ENCODE measurements at regions not wholly inside any gene's neighbourhood (a gene's known extent, or its start where the extent isn't known, plus 50 kb on each side); places are given as distances from the start of the nearest gene placed in this dataset.
"Not testable (repeated sequence)": the region's sequence is repeated elsewhere in the genome, so short reads cannot be mapped to it uniquely, and the experiment has no call there.

DNA sequence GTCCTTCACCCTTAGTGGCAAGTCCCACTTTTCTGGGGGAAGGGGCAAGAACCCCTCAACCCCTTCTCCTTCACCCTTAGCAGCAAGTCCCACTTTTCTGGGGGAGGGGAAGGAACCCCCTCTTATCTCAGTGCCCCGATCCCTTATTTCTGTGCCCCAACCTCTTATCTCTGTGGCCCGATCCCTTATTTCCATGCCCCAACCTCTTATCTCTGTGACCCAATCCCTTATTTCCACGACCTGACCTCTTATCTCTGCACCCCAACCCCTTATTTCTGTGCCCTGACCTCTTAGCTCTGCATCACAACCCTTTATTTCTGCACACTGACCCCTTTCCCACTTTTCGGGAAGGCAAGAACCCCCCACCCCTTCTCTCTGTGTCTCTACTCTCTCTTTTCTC lies 104.4 kb upstream of the ROPN1B start:
- not testable (repeated sequence) for H3K4me1 Mint-ChIP-seq; H3K9me3 Mint-ChIP-seq; H3K27me3 Mint-ChIP-seq (ENCODE audit: low read depth, poor library complexity); DNase-seq; H3K4me3 Mint-ChIP-seq; H3K27ac Mint-ChIP-seq
- peaks cover 22% of the 10 kb centered on the region for H3K36me3 Mint-ChIP-seq (ENCODE audit: low read depth)

DNA sequence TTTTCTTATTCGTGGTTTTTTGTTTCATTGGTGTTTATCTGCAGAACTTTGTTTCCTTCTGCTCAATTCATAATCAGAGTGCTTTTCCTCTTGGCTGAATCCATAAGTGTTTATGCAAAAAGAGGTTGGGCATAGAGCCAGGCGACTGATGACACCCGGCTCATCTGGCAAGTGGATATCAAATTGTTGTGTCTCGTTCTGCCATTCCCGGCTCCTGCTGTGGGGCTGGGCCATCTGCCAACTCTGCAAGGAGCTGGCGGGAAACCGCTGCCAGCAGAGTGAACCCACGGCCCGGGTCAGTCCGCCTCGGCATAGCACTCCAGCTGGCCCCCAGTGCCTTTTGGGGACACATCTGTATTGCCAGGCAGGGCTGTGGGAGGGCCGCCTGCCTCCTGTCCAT lies 83.0 kb upstream of the ROPN1B start:
- not testable (repeated sequence) for DNase-seq; H3K4me1 Mint-ChIP-seq; H3K27ac Mint-ChIP-seq; H3K27me3 Mint-ChIP-seq (ENCODE audit: low read depth, poor library complexity); H3K4me3 Mint-ChIP-seq
- Mint-ChIP-seq H3K9me3 (peaks cover 63% of the 10 kb centered on the region), H3K36me3 (ENCODE audit: low read depth) (peaks cover 64% of the 10 kb centered on the region)

DNA sequence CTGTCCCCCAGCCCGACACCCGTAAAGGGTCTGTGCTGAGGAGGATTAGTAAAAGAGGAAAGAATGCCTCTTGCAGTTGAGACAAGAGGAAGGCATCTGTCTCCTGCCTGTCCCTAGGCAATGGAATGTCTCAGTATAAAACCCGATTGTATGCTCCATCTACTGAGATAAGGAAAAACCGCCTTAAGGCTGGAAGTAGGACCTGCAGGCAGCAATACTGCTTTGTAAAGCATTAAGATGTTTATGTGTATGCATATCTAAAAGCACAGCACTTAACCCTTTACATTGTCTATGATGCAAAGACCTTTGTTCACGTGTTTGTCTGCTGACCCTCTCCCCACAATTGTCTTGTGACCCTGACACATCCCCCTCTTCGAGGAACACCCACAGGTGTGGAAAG lies 69.8 kb upstream of the ROPN1B start:
- H3K9me3 Mint-ChIP-seq; H3K4me1 Mint-ChIP-seq; H3K27me3 Mint-ChIP-seq (ENCODE audit: low read depth, poor library complexity); DNase-seq; H3K4me3 Mint-ChIP-seq: not testable (repeated sequence)
- Mint-ChIP-seq H3K36me3 (ENCODE audit: low read depth) (peaks cover 21% of the 10 kb centered on the region), H3K27ac (peak overlapping the region; percentile 59)

DNA sequence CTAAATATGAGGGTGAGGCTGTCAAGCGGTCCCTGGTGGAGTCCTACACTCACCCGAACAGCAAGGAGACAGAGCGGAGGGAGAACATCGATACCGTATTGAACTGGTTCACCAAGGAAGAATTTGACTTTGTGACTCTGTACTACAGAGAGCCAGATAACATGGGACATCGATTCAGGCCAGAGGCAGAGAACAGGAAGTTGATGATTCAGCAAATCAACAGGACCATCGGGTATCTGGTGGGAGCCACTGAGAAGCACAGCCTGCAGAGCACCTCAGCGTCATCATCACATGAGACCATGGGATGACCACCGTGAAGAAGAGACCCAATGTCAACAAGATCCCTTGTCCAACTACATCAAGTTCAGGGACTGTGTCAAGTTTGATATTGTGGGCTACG lies 67.5 kb upstream of the ROPN1B start:
- H3K4me1 Mint-ChIP-seq; H3K27ac Mint-ChIP-seq; DNase-seq; H3K27me3 Mint-ChIP-seq (ENCODE audit: low read depth, poor library complexity); H3K4me3 Mint-ChIP-seq: not testable (repeated sequence)
- H3K9me3 Mint-ChIP-seq, result peaks cover 12% of the 10 kb centered on the region
- peaks cover 32% of the 10 kb centered on the region for H3K36me3 Mint-ChIP-seq (ENCODE audit: low read depth)

DNA sequence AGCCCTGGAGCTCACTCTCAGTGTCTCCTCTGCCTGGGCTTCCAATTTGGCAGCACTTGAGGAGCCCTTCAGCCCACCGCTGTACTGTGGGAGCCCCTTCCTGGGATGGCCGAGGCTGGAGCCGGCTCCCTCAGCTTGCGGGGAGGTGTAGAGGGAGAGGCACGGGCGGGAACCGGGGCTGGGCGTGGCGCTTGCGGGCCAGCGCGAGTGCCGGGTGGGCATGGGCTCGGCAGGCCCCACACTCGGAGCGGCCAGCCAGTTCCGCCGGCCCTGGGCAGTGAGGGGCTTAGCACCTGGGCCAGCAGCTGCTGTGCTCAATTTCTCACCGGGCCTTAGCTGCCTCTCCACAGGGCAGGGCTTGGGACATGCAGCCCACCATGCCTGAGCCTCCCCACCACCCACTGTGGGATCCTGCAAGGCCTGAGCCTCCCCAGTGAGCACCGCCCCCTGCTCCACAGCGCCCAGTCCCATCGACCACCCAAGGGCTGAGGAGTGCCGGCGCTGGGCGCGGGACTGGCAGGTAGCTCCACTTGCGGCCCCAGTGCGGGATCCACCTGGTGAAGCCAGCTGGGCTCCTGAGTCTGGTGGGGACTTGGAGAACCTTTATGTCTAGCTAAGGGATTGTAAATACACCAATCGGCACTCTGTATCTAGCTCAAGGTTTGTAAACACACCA lies 65.1 kb upstream of the ROPN1B start:
- H3K27me3 Mint-ChIP-seq (ENCODE audit: low read depth, poor library complexity); H3K27ac Mint-ChIP-seq; H3K4me1 Mint-ChIP-seq; DNase-seq; H3K4me3 Mint-ChIP-seq: not testable (repeated sequence)
- Mint-ChIP-seq H3K9me3 (peaks cover 12% of the 10 kb centered on the region), H3K36me3 (ENCODE audit: low read depth) (peaks cover 32% of the 10 kb centered on the region)

DNA sequence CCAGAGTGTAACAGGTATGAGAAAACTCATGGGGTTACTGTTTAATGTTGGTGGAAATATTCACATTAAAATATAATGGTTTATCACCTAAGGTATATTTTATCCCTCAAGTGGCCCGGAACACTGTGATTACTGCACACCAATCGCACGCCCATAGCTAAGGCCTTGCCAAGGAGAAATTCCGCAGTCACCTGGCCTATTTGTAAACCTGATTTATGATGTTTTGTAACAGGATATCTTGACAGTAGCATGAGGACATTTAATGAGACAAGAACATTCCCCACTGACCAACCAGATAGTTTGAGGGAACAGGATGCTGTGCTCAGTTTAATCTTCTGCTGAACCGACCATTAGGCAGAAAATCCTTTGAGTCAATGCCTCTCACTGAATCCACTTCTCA lies 61.7 kb upstream of the ROPN1B start:
- Mint-ChIP-seq H3K9me3 (peaks cover 12% of the 10 kb centered on the region), H3K4me1 (peaks cover 13% of the 10 kb centered on the region), H3K36me3 (ENCODE audit: low read depth) (peaks cover 21% of the 10 kb centered on the region)
- H3K4me3 Mint-ChIP-seq; H3K27me3 Mint-ChIP-seq (ENCODE audit: low read depth, poor library complexity); DNase-seq; H3K27ac Mint-ChIP-seq: not testable (repeated sequence)

DNA sequence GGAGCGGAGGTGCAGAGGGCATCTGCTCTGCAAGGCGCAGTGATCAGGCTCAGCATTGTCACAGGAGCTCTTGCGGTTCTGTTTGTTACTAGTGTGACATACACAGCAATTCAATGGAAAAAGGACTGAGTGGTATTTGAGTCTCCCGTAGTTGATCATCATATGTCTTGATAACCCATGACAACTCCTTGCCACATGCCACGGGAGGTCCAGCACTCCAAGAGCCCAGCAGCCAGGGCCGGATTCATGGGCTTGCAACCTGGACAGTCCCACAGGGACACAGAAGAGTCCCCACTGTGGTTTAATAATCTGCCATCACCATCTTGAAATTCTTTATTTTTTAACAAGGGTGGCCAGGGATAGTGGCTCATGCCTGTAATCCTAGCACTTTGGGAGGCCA lies 58.1 kb upstream of the ROPN1B start:
- peaks cover 24% of the 10 kb centered on the region for H3K4me1 Mint-ChIP-seq
- H3K4me3 Mint-ChIP-seq; DNase-seq; H3K27me3 Mint-ChIP-seq (ENCODE audit: low read depth, poor library complexity); H3K36me3 Mint-ChIP-seq (ENCODE audit: low read depth); H3K9me3 Mint-ChIP-seq: not testable (repeated sequence)
- peak overlapping the region; percentile 18 for H3K27ac Mint-ChIP-seq

DNA sequence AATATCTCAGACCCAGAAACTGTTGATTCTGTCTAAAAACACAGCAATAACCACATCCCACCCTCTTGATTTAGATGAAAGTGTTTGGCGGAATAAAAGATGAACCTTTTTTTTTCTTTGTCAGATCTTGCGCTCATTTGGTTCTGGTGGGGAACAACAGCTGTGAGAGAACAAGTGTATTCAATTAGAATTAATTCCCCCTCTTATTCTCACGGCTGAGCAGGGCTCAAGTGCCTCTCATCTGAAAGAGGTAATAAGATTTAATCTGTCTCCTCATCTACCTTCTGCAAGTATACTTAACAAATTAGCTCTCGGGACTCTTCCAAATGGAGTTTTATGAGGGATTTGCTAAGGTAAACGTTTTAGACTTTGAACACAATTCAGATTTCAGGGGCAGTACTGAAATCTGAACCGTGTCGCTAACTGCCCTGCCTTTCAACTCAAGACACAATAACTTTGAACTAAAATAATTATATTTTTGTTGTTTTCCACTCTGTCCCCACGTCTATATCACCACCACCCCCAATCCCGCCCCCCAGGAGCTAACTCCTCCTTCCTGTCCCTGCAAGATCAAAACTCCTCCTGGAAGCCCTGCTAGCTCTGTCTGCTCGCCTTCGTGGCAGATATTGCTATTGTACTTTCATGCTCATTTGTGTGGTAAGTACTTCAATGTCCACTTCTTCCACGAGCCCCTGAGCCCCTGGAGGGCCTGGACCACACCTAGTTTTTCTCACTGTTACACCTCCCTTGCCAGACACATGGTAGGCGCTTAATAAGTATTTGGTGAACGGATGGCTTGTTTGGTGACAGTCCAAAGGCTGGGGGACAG lies 54.2 kb upstream of the ROPN1B start:
- not testable (repeated sequence) for H3K27me3 Mint-ChIP-seq (ENCODE audit: low read depth, poor library complexity); H3K27ac Mint-ChIP-seq; H3K9me3 Mint-ChIP-seq; DNase-seq; H3K36me3 Mint-ChIP-seq (ENCODE audit: low read depth)
- H3K4me1 Mint-ChIP-seq, result peaks cover 26% of the 10 kb centered on the region
- peak overlapping the region; percentile 83 for H3K4me3 Mint-ChIP-seq

DNA sequence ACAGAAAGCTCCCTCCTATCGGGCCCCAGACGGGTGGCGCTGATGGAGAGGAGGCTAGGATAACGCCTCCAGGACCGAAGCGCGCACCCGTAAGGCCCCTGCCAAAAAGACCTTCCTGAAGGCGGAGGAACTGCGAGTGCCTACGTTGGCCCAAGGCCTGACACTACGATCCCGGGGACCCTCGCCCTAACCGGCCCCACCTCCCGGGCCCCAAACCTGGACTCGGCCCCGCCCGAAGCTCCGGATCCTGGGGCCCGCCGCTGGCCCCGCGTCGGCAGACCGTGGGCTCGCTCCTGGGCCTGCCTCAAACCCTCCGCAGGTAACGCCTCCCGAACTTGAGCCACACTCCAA lies 53.6 kb upstream of the ROPN1B start:
- not testable (repeated sequence) for H3K9me3 Mint-ChIP-seq; H3K27me3 Mint-ChIP-seq (ENCODE audit: low read depth, poor library complexity); H3K27ac Mint-ChIP-seq; H3K36me3 Mint-ChIP-seq (ENCODE audit: low read depth); DNase-seq
- Mint-ChIP-seq H3K4me3 (peak overlapping the region; percentile 83), H3K4me1 (peaks cover 25% of the 10 kb centered on the region)

DNA sequence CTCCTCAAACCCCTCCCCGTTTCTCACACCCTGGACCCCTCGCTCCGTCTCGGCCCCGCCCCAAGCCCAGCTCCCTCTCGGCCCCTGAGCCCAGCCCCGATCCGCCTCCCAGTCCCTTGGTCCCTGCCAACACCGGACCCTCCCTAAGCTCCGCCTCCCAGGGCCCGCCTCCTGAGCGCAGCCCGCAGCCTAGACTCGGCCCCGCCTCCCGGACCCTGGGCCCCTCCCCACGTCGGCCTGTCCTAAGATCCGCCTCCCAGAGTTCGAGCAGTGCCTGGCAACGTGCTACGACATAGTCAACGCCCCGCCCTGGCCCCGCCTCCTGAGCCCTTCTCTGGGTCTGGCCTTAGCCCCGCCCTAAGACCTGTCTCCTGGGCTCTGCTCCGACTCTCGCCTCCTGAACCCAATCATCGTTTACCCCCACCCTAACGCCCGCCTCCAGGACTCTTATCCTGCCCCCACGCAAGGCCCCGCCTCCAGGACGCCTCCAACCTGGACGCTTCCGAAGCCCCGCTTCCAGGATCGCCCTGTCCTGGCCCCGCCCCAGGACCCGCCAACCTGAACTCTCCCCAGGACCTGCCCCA lies 53.1 kb upstream of the ROPN1B start:
- DNase-seq, result peak; percentile 99
- Mint-ChIP-seq H3K4me3 (peak overlapping the region; percentile 83), H3K27ac (peak overlapping the region; percentile 91), H3K4me1 (peaks cover 21% of the 10 kb centered on the region)
- H3K27me3 Mint-ChIP-seq (ENCODE audit: low read depth, poor library complexity); H3K36me3 Mint-ChIP-seq (ENCODE audit: low read depth); H3K9me3 Mint-ChIP-seq: not testable (repeated sequence)

Measured in nephron progenitor cell (in vitro differentiated cells).